PFSK-1 (cell line): ENCODE measurements at regions not wholly inside any gene's neighbourhood (a gene's known extent, or its start where the extent isn't known, plus 50 kb on each side); places are given as distances from the start of the nearest gene placed in this dataset.

ENCODE experiments used
- TAF1 ChIP-seq: IDR thresholded peaks from 2 replicates; pipeline ENCODE4 v1.6.1; 2012; ENCODE audit warnings: low read length, control low read depth, borderline replicate concordance; ENCODE audit not compliant: insufficient read depth
- TF ChIP-seq, protein P1 (sequence below), 2 experiments: IDR thresholded peaks; 2 replicates each; pipeline versions ENCODE4 v1.6.1 to v1.8.0; 2011 to 2012; ENCODE audit warnings: low read depth in 2 of 2, low read length in 2 of 2, control low read depth in 1 of 2, inconsistent platforms in 1 of 2, mild to moderate bottlenecking in 1 of 2, moderate library complexity in 1 of 2; ENCODE audit not compliant: insufficient read depth in 1 of 2

DNA sequence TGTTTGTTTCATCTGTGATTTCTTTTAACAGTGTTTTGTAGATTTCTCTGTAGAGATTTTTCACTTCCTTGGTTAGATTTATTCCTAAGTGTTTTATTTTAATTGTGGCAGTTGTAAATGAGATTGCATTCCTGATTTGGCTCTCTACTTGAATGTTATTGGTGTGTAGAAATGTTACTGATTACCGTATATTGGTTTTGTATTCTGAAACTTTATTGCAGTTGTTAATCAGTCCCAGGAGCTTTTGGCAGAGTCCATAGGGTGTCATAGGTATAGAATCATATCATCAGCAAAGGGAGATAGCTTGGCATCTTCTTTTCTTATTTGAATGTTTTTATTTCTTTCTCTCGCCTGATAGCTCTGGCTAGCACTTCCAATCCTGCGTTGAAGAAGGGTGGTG lies 1386.7 kb downstream of the SLITRK5 start:
- no peak for TF ChIP-seq TAF1
- TF ChIP-seq, protein P1, sequence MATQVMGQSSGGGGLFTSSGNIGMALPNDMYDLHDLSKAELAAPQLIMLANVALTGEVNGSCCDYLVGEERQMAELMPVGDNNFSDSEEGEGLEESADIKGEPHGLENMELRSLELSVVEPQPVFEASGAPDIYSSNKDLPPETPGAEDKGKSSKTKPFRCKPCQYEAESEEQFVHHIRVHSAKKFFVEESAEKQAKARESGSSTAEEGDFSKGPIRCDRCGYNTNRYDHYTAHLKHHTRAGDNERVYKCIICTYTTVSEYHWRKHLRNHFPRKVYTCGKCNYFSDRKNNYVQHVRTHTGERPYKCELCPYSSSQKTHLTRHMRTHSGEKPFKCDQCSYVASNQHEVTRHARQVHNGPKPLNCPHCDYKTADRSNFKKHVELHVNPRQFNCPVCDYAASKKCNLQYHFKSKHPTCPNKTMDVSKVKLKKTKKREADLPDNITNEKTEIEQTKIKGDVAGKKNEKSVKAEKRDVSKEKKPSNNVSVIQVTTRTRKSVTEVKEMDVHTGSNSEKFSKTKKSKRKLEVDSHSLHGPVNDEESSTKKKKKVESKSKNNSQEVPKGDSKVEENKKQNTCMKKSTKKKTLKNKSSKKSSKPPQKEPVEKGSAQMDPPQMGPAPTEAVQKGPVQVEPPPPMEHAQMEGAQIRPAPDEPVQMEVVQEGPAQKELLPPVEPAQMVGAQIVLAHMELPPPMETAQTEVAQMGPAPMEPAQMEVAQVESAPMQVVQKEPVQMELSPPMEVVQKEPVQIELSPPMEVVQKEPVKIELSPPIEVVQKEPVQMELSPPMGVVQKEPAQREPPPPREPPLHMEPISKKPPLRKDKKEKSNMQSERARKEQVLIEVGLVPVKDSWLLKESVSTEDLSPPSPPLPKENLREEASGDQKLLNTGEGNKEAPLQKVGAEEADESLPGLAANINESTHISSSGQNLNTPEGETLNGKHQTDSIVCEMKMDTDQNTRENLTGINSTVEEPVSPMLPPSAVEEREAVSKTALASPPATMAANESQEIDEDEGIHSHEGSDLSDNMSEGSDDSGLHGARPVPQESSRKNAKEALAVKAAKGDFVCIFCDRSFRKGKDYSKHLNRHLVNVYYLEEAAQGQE (IDR thresholded peaks at IDR 0.05; ENCODE audit: insufficient read depth in 1 of 2, low read depth in 2 of 2, low read length in 2 of 2) = no peak
